ENCODE measurements at regions not wholly inside any gene's neighbourhood (a gene's known extent, or its start where the extent isn't known, plus 50 kb on each side); places are given as distances from the start of the nearest gene placed in this dataset.

GRCh38 chr2:21392649-21393048, 268.9 kb downstream of the TDRD15 start:
- TF ChIP-seq, protein P1, sequence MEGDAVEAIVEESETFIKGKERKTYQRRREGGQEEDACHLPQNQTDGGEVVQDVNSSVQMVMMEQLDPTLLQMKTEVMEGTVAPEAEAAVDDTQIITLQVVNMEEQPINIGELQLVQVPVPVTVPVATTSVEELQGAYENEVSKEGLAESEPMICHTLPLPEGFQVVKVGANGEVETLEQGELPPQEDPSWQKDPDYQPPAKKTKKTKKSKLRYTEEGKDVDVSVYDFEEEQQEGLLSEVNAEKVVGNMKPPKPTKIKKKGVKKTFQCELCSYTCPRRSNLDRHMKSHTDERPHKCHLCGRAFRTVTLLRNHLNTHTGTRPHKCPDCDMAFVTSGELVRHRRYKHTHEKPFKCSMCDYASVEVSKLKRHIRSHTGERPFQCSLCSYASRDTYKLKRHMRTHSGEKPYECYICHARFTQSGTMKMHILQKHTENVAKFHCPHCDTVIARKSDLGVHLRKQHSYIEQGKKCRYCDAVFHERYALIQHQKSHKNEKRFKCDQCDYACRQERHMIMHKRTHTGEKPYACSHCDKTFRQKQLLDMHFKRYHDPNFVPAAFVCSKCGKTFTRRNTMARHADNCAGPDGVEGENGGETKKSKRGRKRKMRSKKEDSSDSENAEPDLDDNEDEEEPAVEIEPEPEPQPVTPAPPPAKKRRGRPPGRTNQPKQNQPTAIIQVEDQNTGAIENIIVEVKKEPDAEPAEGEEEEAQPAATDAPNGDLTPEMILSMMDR (IDR thresholded peaks at IDR 0.05; ENCODE audit: borderline replicate concordance, extremely low read depth, low read length, poor library complexity, severe bottlenecking): no peak
- TF ChIP-seq EZH2 (IDR thresholded peaks at IDR 0.05; ENCODE audit: borderline replicate concordance, low read depth, low read length, severe bottlenecking): no peak

Measured in DND-41 (cell line).